Prostate gland (tissue), 2 donors: ENCODE measurements at regions not wholly inside any gene's neighbourhood (a gene's known extent, or its start where the extent isn't known, plus 50 kb on each side); places are given as distances from the start of the nearest gene placed in this dataset.

Source experiments
- DNase-seq: peaks from one replicate; pipeline ENCODE4 v3.0.0-alpha.2; 2019; ENCODE audit warnings: low spot score
- H3K27ac ChIP-seq, 2 donors: fragments of 200-600 bp; sonication (generic); 2 replicates each; pipeline ENCODE4 v1.5.1; 2017 to 2019
- H3K27me3 ChIP-seq: fragments of 200-600 bp; sonication (generic); replicated peaks from 2 replicates; pipeline ENCODE4 v1.5.1; 2019; ENCODE audit not compliant: insufficient read depth
- H3K36me3 ChIP-seq, 2 donors: fragments of 200-600 bp; sonication (generic); 1 replicate in 1 of 2; 2 replicates in 1 of 2; pipeline versions ENCODE4 v1.5.1 to v1.8.1; 2017 to 2019
- H3K4me1 ChIP-seq: fragments of 200-600 bp; sonication (generic); replicated peaks from 2 replicates; pipeline ENCODE4 v1.5.1; 2019
- H3K4me3 ChIP-seq, 2 donors: fragments of 200-600 bp; sonication (generic); 2 replicates each; pipeline ENCODE4 v1.5.1; 2017 to 2019
- H3K9me3 ChIP-seq: fragments of 200-600 bp; sonication (generic); 2 replicates; pipeline ENCODE4 v1.5.1; 2017
- CTCF ChIP-seq, 4 experiments: fragments of 200-600 bp in 2 of 4; fragments of 450-650 bp in 2 of 4; sonication (generic) in 2 of 4; IDR thresholded peaks; 1 replicate in 3 of 4; 2 replicates in 1 of 4; pipeline ENCODE4 v1.5.1; 2016 to 2019; ENCODE audit warnings: antibody characterized with exemption in 4 of 4, mild to moderate bottlenecking in 2 of 4, moderate library complexity in 2 of 4
- POLR2A ChIP-seq: fragments of 450-650 bp; IDR thresholded peaks from one replicate; pipeline ENCODE4 v1.6.1; 2016; ENCODE audit warnings: antibody characterized with exemption, mild to moderate bottlenecking
- POLR2AphosphoS5 ChIP-seq: sonication (generic); formaldehyde crosslinking; IDR thresholded peaks from one replicate; pipeline ENCODE4 v1.6.1; 2017; ENCODE audit warnings: antibody characterized with exemption
- WGBS: methylation state at CpG from one replicate; pipeline ENCODE4 v1.1.5; 2018; 5-methylcytosine and 5-hydroxymethylcytosine counted together
- intact Hi-C: fragments of 100-400 bp; cut with DNase I; formaldehyde crosslinking; loops from one replicate; pipeline ENCODE4 v1.14.2; 2022

- Histone ChIP-seq H3K4me1 (no peaks in the 10 kb centered on the region), H3K27ac (no peak overlapping the region), H3K4me3 (no peak overlapping the region), H3K36me3 (no peaks in the 10 kb centered on the region), H3K9me3 (no peaks in the 10 kb centered on the region), H3K27me3 (no peaks in the 10 kb centered on the region)
- 31% methylated on average over 3 of the region's 3 CpGs for WGBS
- intact Hi-C loops = no loop called here
- DNase-seq = no peak
- no peak for TF ChIP-seq CTCF (IDR thresholded peaks at IDR 0.05)
- no peak for TF ChIP-seq POLR2AphosphoS5
- TF ChIP-seq POLR2A = no peak
These were observed 86.0 kb downstream of the DTWD1 start for GRCh38 chr15:49706805-49707204.

- no peak for DNase-seq
- TF ChIP-seq POLR2A (no peak), POLR2AphosphoS5 (no peak), CTCF (IDR thresholded peaks at IDR 0.05) (no peak)
- Histone ChIP-seq H3K27ac (no peak overlapping the region), H3K4me1 (no peaks in the 10 kb centered on the region), H3K4me3 (no peak overlapping the region), H3K9me3 (no peaks in the 10 kb centered on the region), H3K27me3 (no peaks in the 10 kb centered on the region), H3K36me3 (no peaks in the 10 kb centered on the region)
- WGBS = 83% methylated on average over 1 of the region's 1 CpG
- intact Hi-C loops = no loop called here
These were observed 86.8 kb downstream of the DTWD1 start for GRCh38 chr15:49707598-49707997.

- no peaks in the 10 kb centered on the region for H3K36me3 ChIP-seq
- H3K4me3 ChIP-seq = no peak overlapping the region
- no peaks in the 10 kb centered on the region for H3K27me3 ChIP-seq
- H3K27ac ChIP-seq = no peak overlapping the region
- 88% methylated on average over 1 of the region's 1 CpG for WGBS
- no peaks in the 10 kb centered on the region for H3K4me1 ChIP-seq
- TF ChIP-seq CTCF (IDR thresholded peaks at IDR 0.05) = no peak
- TF ChIP-seq POLR2A = no peak
- TF ChIP-seq POLR2AphosphoS5 = no peak
- no peak for DNase-seq
- intact Hi-C loops = no loop called here
- H3K9me3 ChIP-seq = no peaks in the 10 kb centered on the region
These were observed 88.9 kb downstream of the DTWD1 start for GRCh38 chr15:49709646-49710214.

GRCh38 chr15:49712162-49712561 is 91.3 kb downstream of the DTWD1 start:
- Histone ChIP-seq H3K36me3 (no peaks in the 10 kb centered on the region), H3K4me3 (no peak overlapping the region), H3K27me3 (no peaks in the 10 kb centered on the region), H3K9me3 (no peaks in the 10 kb centered on the region), H3K27ac (no peak overlapping the region), H3K4me1 (no peaks in the 10 kb centered on the region)
- no peak for DNase-seq
- WGBS = 72% methylated on average over 3 of the region's 3 CpGs
- intact Hi-C loops = no loop called here
- TF ChIP-seq POLR2A (no peak), CTCF (IDR thresholded peaks at IDR 0.05) (no peak), POLR2AphosphoS5 (no peak)

GRCh38 chr15:49712846-49713450 is 92.1 kb downstream of the DTWD1 start:
- intact Hi-C loops = no loop called here
- H3K9me3 ChIP-seq = no peaks in the 10 kb centered on the region
- TF ChIP-seq POLR2AphosphoS5 = no peak
- no peak for TF ChIP-seq POLR2A
- no peak for TF ChIP-seq CTCF (IDR thresholded peaks at IDR 0.05)
- DNase-seq = no peak
- WGBS = 81% methylated on average over 2 of the region's 2 CpGs
- no peaks in the 10 kb centered on the region for H3K4me1 ChIP-seq
- no peak overlapping the region for H3K27ac ChIP-seq
- H3K36me3 ChIP-seq = no peaks in the 10 kb centered on the region
- H3K4me3 ChIP-seq = no peak overlapping the region
- H3K27me3 ChIP-seq = no peaks in the 10 kb centered on the region
